KMS-11 (cell line): ENCODE measurements at regions not wholly inside any gene's neighbourhood (a gene's known extent, or its start where the extent isn't known, plus 50 kb on each side); places are given as distances from the start of the nearest gene placed in this dataset.

Experiments
- H2AFZ ChIP-seq: fragments of 200-600 bp; sonication (generic); 2 replicates; pipeline ENCODE4 v1.6.1; 2016; ENCODE audit warnings: antibody characterized with exemption, mixed run types, low read depth
- H3K27ac ChIP-seq: fragments of 200-600 bp; sonication (generic); 2 replicates; pipeline ENCODE4 v1.6.1; 2016; ENCODE audit warnings: mild to moderate bottlenecking, mixed run types
- H3K27me3 ChIP-seq: fragments of 200-600 bp; sonication (generic); 2 replicates; pipeline ENCODE4 v1.6.1; 2017; ENCODE audit warnings: mild to moderate bottlenecking, low read depth, mixed run types, moderate library complexity; ENCODE audit not compliant: insufficient read depth
- H3K36me3 ChIP-seq: fragments of 200-600 bp; sonication (generic); 2 replicates; pipeline ENCODE4 v1.6.1; 2017; ENCODE audit warnings: mild to moderate bottlenecking, mixed run types; ENCODE audit not compliant: insufficient read depth
- H3K4me1 ChIP-seq: fragments of 200-600 bp; sonication (generic); 2 replicates; pipeline ENCODE4 v1.6.1; 2016; ENCODE audit warnings: mild to moderate bottlenecking, low read depth, mixed run types; ENCODE audit not compliant: poor library complexity, severe bottlenecking
- H3K4me2 ChIP-seq: fragments of 200-600 bp; sonication (generic); 2 replicates; pipeline ENCODE4 v1.7.0; 2016; ENCODE audit warnings: mild to moderate bottlenecking, mixed run types
- H3K4me3 ChIP-seq: fragments of 200-600 bp; sonication (generic); IDR thresholded peaks from 2 replicates; pipeline ENCODE4 v1.6.1; 2017; ENCODE audit warnings: low read depth, low read length, mixed read lengths; ENCODE audit not compliant: insufficient read depth
- H3K79me2 ChIP-seq: fragments of 200-600 bp; sonication (generic); 2 replicates; pipeline ENCODE4 v1.6.1; 2016; ENCODE audit warnings: low read depth, mixed run types; ENCODE audit not compliant: insufficient read depth
- H3K9ac ChIP-seq: fragments of 200-600 bp; sonication (generic); 2 replicates; pipeline ENCODE4 v1.6.1; 2016; ENCODE audit warnings: mild to moderate bottlenecking, mixed run types
- H4K20me1 ChIP-seq: fragments of 200-600 bp; sonication (generic); 2 replicates; pipeline ENCODE4 v1.6.1; 2016; ENCODE audit warnings: mild to moderate bottlenecking, mixed run types; ENCODE audit not compliant: insufficient read depth
- TF ChIP-seq, protein P1 (sequence below): fragments of 200-600 bp; sonication (generic); conservative IDR thresholded peaks from 2 replicates; pipeline ENCODE4 v1.6.1; 2017; ENCODE audit warnings: low read depth, mild to moderate bottlenecking, antibody characterized with exemption, low read length, moderate library complexity, mixed read lengths

DNA sequence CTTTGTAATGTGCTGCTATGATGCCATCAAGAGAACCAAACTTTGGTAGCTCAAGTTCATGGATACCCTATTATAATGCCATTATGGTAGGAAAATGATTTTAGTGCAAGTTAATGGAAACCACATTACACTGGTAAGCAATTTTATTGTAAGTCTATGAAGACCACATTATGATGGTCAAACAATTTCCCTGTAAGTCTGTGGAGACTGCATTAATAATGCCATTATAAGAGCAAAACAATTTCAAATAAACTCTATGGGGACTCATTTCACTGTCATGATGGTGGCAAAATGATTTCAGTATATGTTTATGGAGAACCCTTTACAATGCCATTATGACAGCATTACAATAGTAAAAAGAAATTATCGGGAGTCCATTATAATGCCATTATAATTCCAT is 602.0 kb upstream of the MEF2C start:
- Histone ChIP-seq H2AFZ (no peak overlapping the region), H3K27me3 (no peaks in the 10 kb centered on the region), H3K79me2 (no peaks in the 10 kb centered on the region), H3K4me3 (no peak overlapping the region), H3K36me3 (no peaks in the 10 kb centered on the region), H4K20me1 (no peaks in the 10 kb centered on the region), H3K9ac (no peak overlapping the region), H3K27ac (no peak overlapping the region), H3K4me1 (no peaks in the 10 kb centered on the region), H3K4me2 (no peak overlapping the region)
- TF ChIP-seq, protein P1, sequence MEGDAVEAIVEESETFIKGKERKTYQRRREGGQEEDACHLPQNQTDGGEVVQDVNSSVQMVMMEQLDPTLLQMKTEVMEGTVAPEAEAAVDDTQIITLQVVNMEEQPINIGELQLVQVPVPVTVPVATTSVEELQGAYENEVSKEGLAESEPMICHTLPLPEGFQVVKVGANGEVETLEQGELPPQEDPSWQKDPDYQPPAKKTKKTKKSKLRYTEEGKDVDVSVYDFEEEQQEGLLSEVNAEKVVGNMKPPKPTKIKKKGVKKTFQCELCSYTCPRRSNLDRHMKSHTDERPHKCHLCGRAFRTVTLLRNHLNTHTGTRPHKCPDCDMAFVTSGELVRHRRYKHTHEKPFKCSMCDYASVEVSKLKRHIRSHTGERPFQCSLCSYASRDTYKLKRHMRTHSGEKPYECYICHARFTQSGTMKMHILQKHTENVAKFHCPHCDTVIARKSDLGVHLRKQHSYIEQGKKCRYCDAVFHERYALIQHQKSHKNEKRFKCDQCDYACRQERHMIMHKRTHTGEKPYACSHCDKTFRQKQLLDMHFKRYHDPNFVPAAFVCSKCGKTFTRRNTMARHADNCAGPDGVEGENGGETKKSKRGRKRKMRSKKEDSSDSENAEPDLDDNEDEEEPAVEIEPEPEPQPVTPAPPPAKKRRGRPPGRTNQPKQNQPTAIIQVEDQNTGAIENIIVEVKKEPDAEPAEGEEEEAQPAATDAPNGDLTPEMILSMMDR: no peak

DNA sequence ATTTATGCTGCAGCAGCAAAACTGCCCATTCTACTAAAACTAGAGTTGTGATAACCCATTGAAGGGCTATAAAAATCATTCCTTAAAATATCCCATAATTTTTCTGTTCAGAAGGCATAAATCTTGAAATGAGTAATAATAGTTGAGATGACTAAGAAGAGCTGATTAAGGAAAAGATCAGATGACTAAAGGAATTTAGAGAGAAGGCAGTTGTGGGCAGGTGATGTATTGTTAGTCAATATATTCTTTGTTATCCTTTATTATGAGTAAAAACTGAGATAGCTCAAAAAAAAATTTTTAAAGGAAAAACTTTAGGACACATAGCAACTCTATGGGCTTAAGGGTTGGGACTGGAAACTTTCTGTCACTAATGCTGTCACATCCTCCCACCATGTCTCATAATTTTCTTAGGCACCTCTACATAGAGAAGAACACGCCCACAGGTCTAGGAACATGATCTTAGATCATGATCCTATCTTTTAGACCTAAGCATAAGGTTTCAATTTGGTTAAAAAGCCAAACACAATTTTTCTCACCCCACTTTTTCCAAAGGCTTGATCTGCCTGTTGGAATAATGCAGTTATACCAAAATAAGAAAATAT is 597.5 kb upstream of the MEF2C start:
- Histone ChIP-seq H3K4me2 (no peak overlapping the region), H3K9ac (no peak overlapping the region), H3K79me2 (no peaks in the 10 kb centered on the region), H3K4me3 (no peak overlapping the region), H3K27ac (no peak overlapping the region), H4K20me1 (no peaks in the 10 kb centered on the region), H2AFZ (no peak overlapping the region), H3K27me3 (no peaks in the 10 kb centered on the region), H3K36me3 (no peaks in the 10 kb centered on the region), H3K4me1 (no peaks in the 10 kb centered on the region)
- TF ChIP-seq, protein P1: no peak

DNA sequence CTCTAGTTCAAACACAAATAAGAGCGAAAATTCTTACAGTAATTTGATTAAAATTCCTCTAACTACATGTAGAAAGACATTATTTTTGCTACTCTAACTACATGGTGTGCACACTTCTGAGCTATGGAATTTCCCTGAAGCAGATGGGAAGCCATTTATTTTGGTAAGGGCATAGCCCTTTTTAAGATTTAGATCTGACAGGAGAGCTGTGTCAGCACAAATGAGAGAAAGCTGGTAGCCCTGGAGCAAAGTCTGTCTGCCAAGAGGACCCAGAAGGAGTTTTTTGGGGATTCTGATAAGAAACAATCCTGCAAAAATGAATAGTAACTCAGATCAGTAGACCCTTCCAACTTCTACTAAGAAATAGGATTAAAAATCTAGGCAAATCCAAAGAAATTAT is 595.9 kb upstream of the MEF2C start:
- H3K9ac ChIP-seq: no peak overlapping the region
- no peaks in the 10 kb centered on the region for H4K20me1 ChIP-seq
- H3K4me3 ChIP-seq: no peak overlapping the region
- no peaks in the 10 kb centered on the region for H3K36me3 ChIP-seq
- no peak overlapping the region for H2AFZ ChIP-seq
- TF ChIP-seq, protein P1: no peak
- H3K27me3 ChIP-seq: no peaks in the 10 kb centered on the region
- H3K4me2 ChIP-seq: no peak overlapping the region
- H3K27ac ChIP-seq: no peak overlapping the region
- H3K79me2 ChIP-seq: no peaks in the 10 kb centered on the region
- H3K4me1 ChIP-seq: no peaks in the 10 kb centered on the region

DNA sequence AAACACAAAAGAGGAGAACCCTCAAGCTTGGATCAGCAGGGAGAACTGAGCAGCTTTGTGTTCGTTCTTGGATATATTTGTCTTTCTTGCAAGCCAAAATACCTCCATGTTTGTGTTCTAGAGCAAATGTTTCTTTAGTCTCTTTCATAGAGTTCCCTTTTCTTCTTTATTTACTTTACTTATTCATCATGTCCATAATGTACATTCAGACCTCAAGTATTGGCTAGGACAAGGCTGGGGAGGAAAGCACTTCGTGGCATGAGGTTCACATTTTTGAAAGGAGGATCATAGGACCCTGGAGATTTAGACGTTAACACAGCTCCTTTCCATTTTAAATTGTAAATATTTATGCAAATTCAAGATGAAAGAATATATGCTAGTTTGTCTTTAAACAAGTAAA is 590.2 kb upstream of the MEF2C start:
- H3K36me3 ChIP-seq: no peaks in the 10 kb centered on the region
- no peak overlapping the region for H3K27ac ChIP-seq
- H2AFZ ChIP-seq: no peak overlapping the region
- no peak overlapping the region for H3K4me2 ChIP-seq
- H3K9ac ChIP-seq: no peak overlapping the region
- TF ChIP-seq, protein P1: no peak
- H3K4me1 ChIP-seq: no peaks in the 10 kb centered on the region
- H4K20me1 ChIP-seq: no peaks in the 10 kb centered on the region
- no peaks in the 10 kb centered on the region for H3K27me3 ChIP-seq
- H3K4me3 ChIP-seq: no peak overlapping the region
- no peaks in the 10 kb centered on the region for H3K79me2 ChIP-seq
